HCT116 (cell line): ENCODE measurements at regions not wholly inside any gene's neighbourhood (a gene's known extent, or its start where the extent isn't known, plus 50 kb on each side); places are given as distances from the start of the nearest gene placed in this dataset.

ENCODE experiments used
- ATAC-seq: fragments of 200-7000 bp; cut with Tn5 transposase; 2 replicates; pipeline ENCODE4 v1.9.1; 2020; ENCODE audit warnings: mild to moderate bottlenecking, moderate library complexity
- BruUV-seq: library from RNA; stranded (reverse); fragments of 400-500 nt; replicated peaks from 2 replicates; lab custom pipeline; 2021; lab: Mats Ljungman, UMichigan
- CTCF ChIA-PET: fragments of 300-600 bp; sonication (Branson Sonifier 250); formaldehyde crosslinking; loops from one replicate; lab custom pipeline; 2021; ENCODE audit warnings: antibody characterized with exemption; lab: Charles Lee
- POLR2A ChIA-PET: fragments of 300-600, 350-600 bp; sonication (Branson Sonifier 250); formaldehyde crosslinking; loops from one replicate; lab custom pipeline; 2021; ENCODE audit warnings: antibody characterized with exemption; lab: Charles Lee
- RAD21 ChIA-PET, 2 experiments: fragments of 300-600 bp; sonication (Branson Sonifier 250); formaldehyde crosslinking; loops; one replicate each; lab custom pipeline; 2023; ENCODE audit warnings: low total read pairs in 2 of 2; ENCODE audit not compliant: uncharacterized antibody in 2 of 2, unreplicated experiment in 2 of 2, low non-redundant PET in 1 of 2; lab: Charles Lee
- DNase-seq: peaks from one replicate; pipeline ENCODE4 v3.0.0-alpha.2; 2010; ENCODE audit warnings: low read depth, low spot score
- H2AFZ ChIP-seq: fragments of 200-600 bp; shearing (Covaris generic), sonication (generic); 2 replicates; pipeline ENCODE4 v1.6.1; 2017; ENCODE audit warnings: low read depth, mixed run types, mixed read lengths, antibody characterized with exemption, low read length; ENCODE audit not compliant: poor library complexity, severe bottlenecking
- H3K27ac ChIP-seq: 2 replicates; pipeline ENCODE4 v1.5.1; 2012; ENCODE audit warnings: low read depth, low read length
- H3K27me3 ChIP-seq: fragments of 200-600 bp; sonication (generic); 2 replicates; pipeline ENCODE4 v1.6.1; 2016; ENCODE audit warnings: mixed run types, low read length, mixed read lengths; ENCODE audit not compliant: insufficient read depth
- H3K36me3 ChIP-seq, 2 experiments: fragments of 200-500 bp in 1 of 2; fragments of 200-600 bp in 1 of 2; sonication (Bioruptor generic) in 1 of 2; sonication (generic) in 1 of 2; 2 replicates each; pipeline versions ENCODE4 v1.5.1 to v1.6.1; 2014 to 2016; ENCODE audit warnings: low read length in 2 of 2, inconsistent platforms in 1 of 2, mixed read lengths in 1 of 2, mixed run types in 1 of 2; ENCODE audit not compliant: insufficient read depth in 2 of 2, control insufficient read depth in 1 of 2
- H3K4me1 ChIP-seq, 2 experiments: fragments of 200-600 bp in 1 of 2; sonication (generic) in 1 of 2; 2 replicates each; pipeline versions ENCODE4 v1.5.1 to v1.6.1; 2012 to 2017; ENCODE audit warnings: low read length in 2 of 2, inconsistent platforms in 1 of 2, mild to moderate bottlenecking in 1 of 2, mixed read lengths in 1 of 2, mixed run types in 1 of 2, moderate library complexity in 1 of 2; ENCODE audit not compliant: insufficient read depth in 2 of 2, control insufficient read depth in 1 of 2
- H3K4me2 ChIP-seq: fragments of 200-600 bp; sonication (generic); 2 replicates; pipeline ENCODE4 v1.6.1; 2017; ENCODE audit warnings: mixed run types, low read length, mixed read lengths
- H3K4me3 ChIP-seq, 2 experiments: fragments of 200-600 bp in 1 of 2; sonication (generic) in 1 of 2; replicated peaks in 1 of 2; 2 replicates each; pipeline ENCODE4 v1.5.1; 2011 to 2016; ENCODE audit warnings: low read length in 2 of 2, control low read depth in 1 of 2, low read depth in 1 of 2, mild to moderate bottlenecking in 1 of 2, mixed read lengths in 1 of 2, mixed run types in 1 of 2
- H3K79me2 ChIP-seq: fragments of 200-600 bp; sonication (generic); 2 replicates; pipeline ENCODE4 v1.6.1; 2017; ENCODE audit warnings: mild to moderate bottlenecking, mixed run types, low read length, moderate library complexity, mixed read lengths; ENCODE audit not compliant: insufficient read depth
- H3K9ac ChIP-seq: fragments of 200-600 bp; sonication (generic); 2 replicates; pipeline ENCODE4 v1.6.1; 2016; ENCODE audit warnings: low read length, mixed read lengths
- H3K9me2 ChIP-seq: fragments of 200-600 bp; sonication (generic), shearing (Covaris generic); 2 replicates; pipeline ENCODE4 v1.6.1; 2017; ENCODE audit warnings: mixed run types, mild to moderate bottlenecking, moderate library complexity; ENCODE audit not compliant: insufficient read depth
- H3K9me3 ChIP-seq, 2 experiments: fragments of 200-500 bp in 1 of 2; fragments of 200-600 bp in 1 of 2; sonication (Bioruptor generic) in 1 of 2; sonication (generic) in 1 of 2; 2 replicates each; pipeline ENCODE4 v1.6.1; 2014 to 2017; ENCODE audit warnings: low read length in 2 of 2, mixed read lengths in 2 of 2, inconsistent platforms in 1 of 2, low read depth in 1 of 2, mild to moderate bottlenecking in 1 of 2, mixed run types in 1 of 2, moderate library complexity in 1 of 2; ENCODE audit not compliant: control insufficient read depth in 1 of 2, insufficient read depth in 1 of 2
- H4K20me1 ChIP-seq: fragments of 200-600 bp; sonication (generic), shearing (Covaris generic); 2 replicates; pipeline ENCODE4 v1.6.1; 2017; ENCODE audit warnings: mixed run types, mild to moderate bottlenecking, moderate library complexity; ENCODE audit not compliant: insufficient read depth
- ATF3 ChIP-seq: IDR thresholded peaks from 2 replicates; pipeline ENCODE4 v1.6.1; 2012
- CBX3 ChIP-seq: IDR thresholded peaks from 2 replicates; pipeline ENCODE4 v1.6.1; 2012; ENCODE audit warnings: low read depth
- CEBPB ChIP-seq: IDR thresholded peaks from 2 replicates; pipeline ENCODE4 v1.6.1; 2012; ENCODE audit warnings: low read depth
- ELF1 ChIP-seq: IDR thresholded peaks from 2 replicates; pipeline ENCODE4 v1.6.1; 2012; ENCODE audit warnings: low read depth, borderline replicate concordance
- EZH2 ChIP-seq: fragments of 200-600 bp; sonication (generic); IDR thresholded peaks from 2 replicates; pipeline ENCODE4 v1.6.1; 2017; ENCODE audit warnings: antibody characterized with exemption, mixed run types
- EZH2phosphoT487 ChIP-seq: fragments of 200-600 bp; IDR thresholded peaks from 2 replicates; pipeline ENCODE4 v1.6.1; 2018; ENCODE audit warnings: antibody characterized with exemption, borderline replicate concordance
- JUND ChIP-seq: IDR thresholded peaks from 2 replicates; pipeline ENCODE4 v1.6.1; 2012
- MAX ChIP-seq: IDR thresholded peaks from 2 replicates; pipeline ENCODE4 v1.6.1; 2012
- POLR2A ChIP-seq: IDR thresholded peaks from 2 replicates; pipeline ENCODE4 v1.7.0; 2011; ENCODE audit warnings: borderline replicate concordance; ENCODE audit not compliant: insufficient read depth, insufficient read length; ENCODE audit errors: extremely low read depth
- RAD21 ChIP-seq: IDR thresholded peaks from 2 replicates; pipeline ENCODE4 v1.6.1; 2012; ENCODE audit warnings: low read depth, mild to moderate bottlenecking
- REST ChIP-seq: IDR thresholded peaks from 2 replicates; pipeline ENCODE4 v1.6.1; 2012; ENCODE audit warnings: low read depth
- SIN3A ChIP-seq: IDR thresholded peaks from 2 replicates; pipeline ENCODE4 v1.6.1; 2012; ENCODE audit warnings: low read depth
- SP1 ChIP-seq: IDR thresholded peaks from 2 replicates; pipeline ENCODE4 v1.6.1; 2012; ENCODE audit warnings: low read depth
- TCF7L2 ChIP-seq: IDR thresholded peaks from 2 replicates; pipeline ENCODE4 v1.7.0; 2011; ENCODE audit warnings: borderline replicate concordance, inconsistent platforms; ENCODE audit not compliant: insufficient read depth, insufficient read length; ENCODE audit errors: extremely low read depth
- ZBTB33 ChIP-seq: IDR thresholded peaks from 2 replicates; pipeline ENCODE4 v1.6.1; 2011; ENCODE audit warnings: mild to moderate bottlenecking, low read length, moderate library complexity; ENCODE audit not compliant: insufficient replicate concordance; ENCODE audit errors: extremely low read depth
- ZFX ChIP-seq: fragments of 450-650 bp; IDR thresholded peaks from 2 replicates; pipeline ENCODE4 v1.6.1; 2017
- ZNF274 ChIP-seq: fragments of 200-500 bp; sonication (Bioruptor generic); IDR thresholded peaks from 2 replicates; pipeline ENCODE4 v1.6.1; 2014; ENCODE audit warnings: mild to moderate bottlenecking, low read depth, low read length, inconsistent platforms
- intact Hi-C: fragments of 100-400 bp; cut with micrococcal nuclease; formaldehyde crosslinking; loops from 2 replicates; pipeline ENCODE4 v1.10.0; 2022

- TF ChIP-seq RAD21 (no peak), POLR2A (no peak), SIN3A (no peak), CBX3 (no peak), TCF7L2 (no peak), ZNF274 (no peak), SP1 (no peak)
- Histone ChIP-seq H3K36me3 (no peaks in the 10 kb centered on the region), H3K4me2 (no peak overlapping the region), H3K9me2 (no peaks in the 10 kb centered on the region), H3K4me3 (no peak overlapping the region), H3K4me1 (no peaks in the 10 kb centered on the region), H3K79me2 (no peaks in the 10 kb centered on the region), H3K27me3 (no peaks in the 10 kb centered on the region), H3K27ac (no peak overlapping the region), H3K9ac (no peak overlapping the region), H3K9me3 (no peaks in the 10 kb centered on the region), H2AFZ (no peak overlapping the region), H4K20me1 (no peaks in the 10 kb centered on the region)
- no peak for DNase-seq
- RAD21 ChIA-PET = no interaction called here
- ATAC-seq = no peak
- CTCF ChIA-PET = no interaction called here
- BruUV-seq = no TSS peak
- POLR2A ChIA-PET = no interaction called here
- intact Hi-C loops = no loop called here
These were observed 81.3 kb upstream of the PRR16 start for GRCh38 chr5:120382833-120383232.

GRCh38 chr5:120386981-120387380 is 77.1 kb upstream of the PRR16 start:
- no peak overlapping the region for H3K4me2 ChIP-seq
- ChIA-PET CTCF (no interaction called here), POLR2A (no interaction called here), RAD21 (no interaction called here)
- no peaks in the 10 kb centered on the region for H3K9me3 ChIP-seq
- H3K27me3 ChIP-seq = no peaks in the 10 kb centered on the region
- no peaks in the 10 kb centered on the region for H3K36me3 ChIP-seq
- H3K9me2 ChIP-seq = no peaks in the 10 kb centered on the region
- no peak overlapping the region for H3K9ac ChIP-seq
- H4K20me1 ChIP-seq = no peaks in the 10 kb centered on the region
- peaks cover 0 to 7% of the 10 kb centered on the region in 2 experiments; a peak in 2 of 4 replicates for H3K4me1 ChIP-seq
- ATAC-seq (no peak), DNase-seq (no peak)
- no TSS peak for BruUV-seq
- intact Hi-C loops = no loop called here
- H3K4me3 ChIP-seq = no peak overlapping the region
- H3K27ac ChIP-seq = no peak overlapping the region
- no peaks in the 10 kb centered on the region for H3K79me2 ChIP-seq
- H2AFZ ChIP-seq = no peak overlapping the region
- TF ChIP-seq CEBPB (no peak), ATF3 (no peak), ZFX (no peak), EZH2 (no peak), TCF7L2 (no peak), EZH2phosphoT487 (no peak), JUND (no peak), REST (no peak), ZBTB33 (no peak), RAD21 (no peak), ELF1 (no peak), POLR2A (no peak), MAX (no peak)
